8988T (cell line): ENCODE measurements at regions not wholly inside any gene's neighbourhood (a gene's known extent, or its start where the extent isn't known, plus 50 kb on each side); places are given as distances from the start of the nearest gene placed in this dataset.
A peak's percentile ranks its signal among the peaks of the same experiment; 100 is the strongest.

Experiments
- DNase-seq: peaks from one replicate; pipeline ENCODE4 v3.0.0; 2011

DNA sequence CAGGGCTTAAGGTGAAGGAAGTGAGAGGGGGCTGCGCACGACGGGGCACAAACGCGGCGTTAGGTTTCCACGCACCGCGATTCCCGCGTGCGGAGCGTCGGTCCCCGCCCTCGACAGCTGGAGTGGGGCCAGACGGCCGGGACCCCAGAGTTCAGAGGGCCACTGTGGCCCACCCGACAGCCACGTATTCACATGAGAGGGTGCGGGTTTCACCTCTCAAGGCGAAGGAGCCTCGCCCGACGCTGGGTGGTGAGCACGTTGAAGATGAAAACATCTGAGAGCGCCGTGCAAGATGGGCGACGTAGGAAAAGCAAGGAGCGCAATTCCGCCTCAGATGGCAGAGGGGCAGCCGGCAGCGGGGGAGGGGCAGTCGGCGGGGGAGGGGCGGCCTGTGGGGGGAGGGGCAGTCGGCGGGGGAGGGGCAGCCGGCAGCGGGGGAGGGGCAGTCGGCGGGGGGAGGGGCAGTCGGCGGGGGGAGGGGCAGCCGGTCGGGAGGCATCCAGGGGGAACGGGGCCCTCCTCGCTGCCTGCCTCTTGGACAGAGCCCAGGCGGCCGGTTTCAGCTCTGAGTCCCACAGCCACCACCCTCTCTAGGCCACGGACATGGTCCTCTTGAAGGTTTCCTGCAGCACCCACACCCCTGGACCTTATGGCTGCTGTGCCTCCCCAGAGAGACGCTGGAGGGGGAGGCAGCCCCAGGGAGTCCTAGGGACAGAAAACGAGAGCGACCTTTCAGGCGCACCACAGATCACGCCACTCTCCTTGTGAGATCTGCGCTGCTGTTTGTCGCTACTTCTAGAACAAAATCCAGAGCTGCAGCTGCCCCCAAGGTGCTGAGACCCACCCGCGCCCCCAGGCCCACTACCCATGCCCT lies 113.7 kb downstream of the DLL1 start:
- peak; percentile 54 for DNase-seq

DNA sequence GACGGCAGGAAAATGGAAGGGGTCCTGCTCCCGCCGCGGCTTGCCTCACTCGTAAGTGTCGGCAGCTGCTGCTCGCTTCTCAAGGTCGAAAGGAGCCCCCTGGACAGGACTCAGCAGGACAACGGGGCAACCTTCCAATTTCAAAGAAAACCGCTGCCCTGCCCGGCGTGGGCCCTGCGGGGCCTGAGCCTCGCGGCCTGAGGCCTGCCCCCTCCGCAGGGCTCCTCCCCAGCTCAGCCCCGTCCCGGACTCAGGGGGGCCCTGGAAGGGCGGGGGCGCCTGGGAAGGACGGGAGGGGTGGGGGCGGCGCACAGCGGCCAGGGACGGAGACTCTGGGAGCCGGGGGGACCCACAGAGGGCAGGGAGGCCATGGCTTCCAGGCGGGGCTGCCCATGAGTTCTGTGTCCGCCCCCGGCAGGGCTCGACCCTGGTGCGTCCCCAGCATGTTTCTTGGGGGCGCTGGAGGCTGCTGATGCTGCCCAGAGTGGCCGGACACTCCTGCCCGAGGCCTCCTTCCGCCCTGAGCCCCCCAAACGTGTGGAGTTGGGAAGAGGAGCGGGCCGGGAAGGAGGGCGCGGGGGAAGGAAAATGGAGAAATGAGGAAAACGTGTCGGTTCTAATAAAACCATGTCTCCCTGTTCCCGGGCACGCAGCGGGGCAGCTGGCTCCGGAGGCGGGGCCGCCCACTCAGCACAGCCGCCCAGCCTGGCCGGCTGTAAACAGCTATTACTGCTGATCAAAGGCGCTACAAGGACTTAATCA lies 114.6 kb downstream of the DLL1 start:
- DNase-seq, result peak; percentile 13

DNA sequence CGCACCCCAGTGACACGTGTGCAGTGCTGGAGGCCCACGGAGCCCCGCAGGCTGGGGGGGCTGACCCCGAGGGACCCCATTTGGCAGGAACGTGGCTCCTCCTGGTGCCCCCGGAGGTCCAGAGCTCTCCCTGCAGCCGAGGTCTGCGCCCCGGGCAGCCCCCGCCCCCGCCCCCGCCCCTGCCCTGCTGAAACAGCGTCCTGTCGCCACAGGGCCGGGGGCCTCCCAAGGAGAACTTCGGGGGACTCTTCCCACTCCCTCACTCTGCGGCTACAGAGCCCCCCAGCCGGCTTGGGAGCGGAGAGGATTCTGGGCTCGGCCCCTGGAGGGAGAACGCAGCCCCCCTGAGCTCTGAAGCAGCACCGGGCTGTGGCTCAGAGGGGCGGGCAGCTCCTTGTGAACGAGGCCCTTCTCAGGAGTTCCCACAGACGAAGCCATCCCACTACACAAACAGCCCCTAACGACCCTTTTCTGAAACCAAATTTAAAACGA lies 115.2 kb downstream of the DLL1 start:
- peak; percentile 6 for DNase-seq

DNA sequence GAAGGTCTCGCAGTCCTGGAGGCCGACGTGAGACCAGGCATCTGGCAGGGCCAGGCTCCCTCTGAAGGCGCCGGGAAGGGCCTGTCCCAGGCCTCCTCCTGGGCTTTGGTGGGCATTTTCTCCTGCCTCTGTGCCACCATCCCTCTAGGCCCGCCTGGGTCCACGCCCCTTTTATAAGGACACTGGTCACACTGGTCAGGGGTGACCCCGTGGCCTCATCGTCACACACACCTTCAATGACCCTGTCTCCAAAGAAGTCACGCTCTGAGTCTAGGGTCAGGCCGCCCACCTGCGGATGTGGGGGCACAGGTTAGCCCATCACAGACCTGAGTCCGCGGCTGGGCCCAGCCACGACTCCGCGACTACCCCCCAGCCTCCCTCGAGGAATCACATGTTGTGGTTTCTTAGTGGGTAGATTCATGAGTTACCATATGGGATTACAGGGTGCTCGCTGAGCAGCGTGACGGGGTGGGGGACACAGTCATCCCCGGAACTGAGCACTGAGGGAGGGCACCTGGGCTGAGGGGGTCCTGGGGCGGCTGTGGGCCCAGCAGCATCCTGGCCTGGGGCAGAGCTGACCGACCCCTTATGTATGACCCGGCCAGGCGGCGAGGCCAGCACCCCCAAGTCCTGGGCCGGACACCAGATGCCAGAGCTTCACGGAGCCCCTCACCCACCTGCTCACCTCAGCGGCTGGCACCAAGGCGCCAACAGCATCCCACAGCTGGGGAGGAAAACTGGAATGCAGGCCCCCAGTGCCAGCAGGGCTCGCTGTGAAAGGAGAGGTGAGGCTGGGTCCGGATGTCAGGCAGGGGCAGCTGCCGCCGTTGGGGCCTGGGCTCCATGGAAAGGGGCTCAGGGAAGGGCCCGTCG lies 115.9 kb downstream of the DLL1 start:
- DNase-seq, result peak; percentile 15

DNA sequence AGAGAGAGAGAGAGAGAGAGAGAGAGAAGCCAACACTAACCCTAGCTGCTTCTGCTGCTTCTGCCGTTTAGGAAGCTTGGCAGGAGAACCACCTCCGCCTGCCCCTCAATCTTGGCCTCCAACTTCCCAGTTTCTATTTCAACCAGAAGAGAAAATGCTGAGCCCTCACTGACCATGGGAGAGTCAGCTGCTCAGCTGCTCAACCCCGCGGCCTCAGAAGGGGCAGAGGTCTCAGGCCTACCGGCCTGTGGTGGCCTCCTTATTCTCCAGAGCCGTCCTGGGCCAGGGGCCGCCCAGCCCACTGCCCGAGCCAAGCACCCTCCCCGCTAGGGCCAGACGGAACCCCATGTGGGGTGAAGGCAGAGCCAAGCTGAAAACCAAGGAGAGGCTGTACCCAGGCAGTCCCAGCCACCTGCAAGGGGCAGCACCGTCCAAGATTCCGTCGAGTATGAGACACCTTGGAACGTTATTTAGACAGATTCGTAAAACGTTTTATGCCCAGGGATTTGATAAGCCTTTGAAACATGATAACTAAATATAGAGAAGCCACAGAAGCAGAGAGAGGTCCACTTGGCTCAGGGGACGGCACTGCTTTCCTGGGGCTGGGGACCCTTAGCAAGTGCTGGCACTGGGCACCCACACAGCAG lies 116.6 kb downstream of the DLL1 start:
- DNase-seq, result peak; percentile 6

DNA sequence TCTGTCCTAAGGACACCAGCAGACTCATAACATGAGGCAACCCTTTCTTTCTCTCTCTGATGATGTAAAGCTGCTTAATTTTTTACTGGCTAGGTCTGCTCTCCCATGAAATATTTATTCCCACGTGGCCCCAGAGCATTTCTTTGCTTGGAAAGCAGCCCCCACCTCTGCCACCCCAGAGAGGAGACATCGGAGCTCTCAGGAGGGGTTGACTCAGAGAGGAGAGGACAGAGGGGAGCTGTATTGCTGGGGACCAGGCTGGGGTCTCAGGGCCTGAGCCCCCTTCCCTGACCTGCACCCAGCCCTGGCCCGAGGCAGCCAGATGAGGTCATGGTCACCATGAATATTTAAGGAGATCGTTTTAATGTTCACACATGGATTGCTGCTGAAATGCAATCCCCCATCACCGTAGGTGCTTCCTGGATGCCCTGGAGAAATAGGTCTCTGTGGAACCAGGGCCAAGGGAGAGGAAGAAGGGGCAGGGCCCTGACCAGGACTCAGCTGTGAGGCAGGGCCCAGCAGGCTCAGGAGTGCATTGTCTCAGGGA lies 117.5 kb downstream of the DLL1 start:
- peak; percentile 6 for DNase-seq

DNA sequence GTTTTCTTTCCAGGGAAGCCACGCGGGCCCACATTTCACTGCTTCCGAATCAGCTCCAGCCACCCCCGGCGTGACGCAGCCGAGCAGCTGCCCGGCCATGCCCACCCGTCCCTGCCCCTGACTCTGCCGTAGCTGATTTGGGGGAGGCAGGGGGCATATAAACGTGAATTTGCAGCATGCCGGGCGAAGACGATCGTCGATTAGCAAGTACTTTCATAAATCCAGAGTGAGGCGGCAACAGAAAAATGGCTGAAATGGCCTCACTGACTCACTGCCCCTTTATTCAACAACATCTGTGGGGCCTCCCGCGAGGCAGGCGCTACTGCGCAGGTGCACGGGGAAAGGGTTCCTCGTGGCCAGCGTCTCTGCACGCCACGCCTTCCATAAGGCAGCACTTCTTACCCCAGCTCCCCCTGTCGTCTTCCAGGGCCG lies 118.0 kb downstream of the DLL1 start:
- peak; percentile 8 for DNase-seq

DNA sequence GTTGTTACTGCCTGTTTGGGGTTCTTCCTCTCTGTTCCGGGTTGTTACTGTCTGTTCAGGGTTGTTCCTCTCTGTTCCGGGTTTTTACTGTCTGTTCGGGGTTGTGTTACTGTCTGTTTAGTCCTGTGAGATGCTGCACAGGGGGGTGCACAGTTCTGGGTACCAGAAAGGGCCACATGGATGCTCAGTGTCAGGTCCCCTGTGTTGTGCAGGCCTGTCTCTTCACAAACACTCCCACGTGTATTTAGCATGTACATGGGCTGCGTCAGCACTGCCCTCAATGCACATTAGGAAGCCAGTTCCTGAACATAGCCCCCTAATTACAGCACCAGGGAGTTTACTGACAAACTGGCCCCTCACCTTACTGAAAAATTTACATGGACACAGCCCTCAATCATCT lies 118.5 kb downstream of the DLL1 start:
- DNase-seq, result no peak

DNA sequence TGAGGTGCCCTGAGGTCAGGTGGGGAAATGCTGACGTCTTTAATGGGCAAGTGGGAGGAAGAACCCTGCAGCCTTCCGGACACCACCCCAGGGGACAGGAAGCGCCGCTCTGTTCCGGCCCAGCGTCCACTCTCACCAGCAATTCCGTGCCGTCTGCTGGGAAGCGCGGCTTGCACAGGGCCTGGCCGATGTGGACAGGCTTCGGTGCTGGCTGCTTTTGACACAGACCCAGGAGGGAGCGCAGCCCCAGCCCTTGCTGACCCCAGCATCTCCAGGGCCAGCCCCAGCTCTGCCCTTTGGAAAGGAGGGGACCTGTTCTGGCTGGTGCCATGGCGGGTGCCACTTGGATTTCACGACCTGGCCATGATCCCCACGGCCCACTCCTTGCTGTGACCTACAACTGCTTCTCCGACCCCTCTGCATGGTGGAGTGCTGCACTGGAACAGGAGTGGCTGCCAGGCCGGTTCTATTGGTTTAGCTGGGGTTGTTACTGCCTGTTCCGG lies 123.2 kb downstream of the DLL1 start:
- DNase-seq, result no peak

DNA sequence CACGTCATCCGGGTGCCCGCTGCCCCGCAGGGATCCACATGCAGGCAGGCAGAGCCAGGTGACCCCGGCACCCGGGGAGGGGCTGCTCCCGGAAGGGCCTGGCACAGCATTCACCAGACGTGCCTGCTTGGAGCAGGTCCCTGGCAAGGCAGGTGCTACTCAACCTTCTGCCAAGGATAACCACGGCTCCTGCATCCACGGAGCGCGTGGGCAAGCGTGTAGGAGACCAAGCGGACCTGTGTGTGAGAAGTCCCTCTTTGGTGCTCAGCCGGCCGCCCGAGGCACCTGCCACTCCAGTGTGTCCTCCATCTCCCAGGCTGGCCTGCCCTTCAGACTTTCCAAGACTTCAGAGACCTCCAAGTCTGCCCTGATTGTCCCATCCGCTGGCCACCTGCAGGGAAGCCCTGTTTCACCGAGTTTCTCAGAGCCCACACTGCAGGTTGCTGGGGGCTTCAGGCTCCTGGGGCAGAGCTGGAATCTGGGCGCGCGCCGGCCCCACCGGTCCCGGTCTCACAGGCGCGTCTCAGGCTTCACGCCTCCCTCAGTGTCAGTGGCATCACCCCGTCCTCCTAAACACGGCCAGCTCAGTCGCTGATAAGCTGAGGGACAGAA lies 124.3 kb downstream of the DLL1 start:
- no peak for DNase-seq

DNA sequence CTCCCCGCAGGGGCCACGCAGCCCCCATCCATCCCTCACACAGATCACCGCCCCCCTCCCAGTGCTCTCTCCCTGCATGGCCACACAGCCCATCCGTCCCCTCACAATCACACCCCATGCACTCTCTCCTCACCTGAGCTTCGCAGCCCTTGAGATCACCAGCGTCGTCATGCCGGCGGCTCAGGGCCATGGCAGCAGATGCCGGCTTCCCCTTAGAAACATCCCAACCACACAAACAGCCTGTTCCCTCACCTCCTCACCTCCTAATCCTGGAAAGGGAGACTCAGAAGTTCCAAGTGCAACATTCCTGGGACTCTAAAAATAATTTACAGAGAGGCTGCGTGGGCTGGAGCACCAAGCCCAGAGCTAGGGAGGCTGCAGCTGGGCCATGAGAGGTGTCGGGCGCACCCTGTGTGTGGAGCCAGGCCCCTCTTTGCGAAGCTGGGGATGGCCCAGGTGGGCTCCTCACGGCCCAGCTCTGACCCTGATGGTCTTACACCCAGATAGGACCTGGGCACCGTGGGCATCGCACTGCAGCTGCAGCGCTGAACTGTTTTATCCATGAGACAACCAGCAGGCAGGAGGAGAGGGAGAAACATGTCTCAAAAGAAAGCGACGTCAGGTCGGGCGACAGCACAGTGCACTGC lies 125.3 kb downstream of the DLL1 start:
- DNase-seq, result peak; percentile 2

DNA sequence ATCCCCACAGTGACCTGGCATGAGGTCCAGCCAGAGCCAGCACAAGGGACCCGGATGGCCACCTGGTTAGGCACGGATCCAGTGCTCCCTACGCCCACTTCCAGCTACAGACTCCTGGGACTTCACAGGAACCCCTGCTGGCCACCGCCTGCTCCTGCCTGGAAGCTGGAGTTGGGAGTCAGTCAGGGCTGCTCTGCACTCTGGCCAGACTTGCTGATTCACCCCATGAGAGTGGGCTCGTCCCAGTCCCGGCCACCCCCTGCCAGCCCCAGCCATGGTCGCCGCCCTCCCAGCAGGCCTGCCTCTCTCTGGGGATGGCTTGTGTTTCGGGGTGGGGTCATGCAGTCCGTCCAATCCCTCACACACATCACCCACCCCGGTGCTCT lies 125.8 kb downstream of the DLL1 start:
- peak; percentile 21 for DNase-seq

DNA sequence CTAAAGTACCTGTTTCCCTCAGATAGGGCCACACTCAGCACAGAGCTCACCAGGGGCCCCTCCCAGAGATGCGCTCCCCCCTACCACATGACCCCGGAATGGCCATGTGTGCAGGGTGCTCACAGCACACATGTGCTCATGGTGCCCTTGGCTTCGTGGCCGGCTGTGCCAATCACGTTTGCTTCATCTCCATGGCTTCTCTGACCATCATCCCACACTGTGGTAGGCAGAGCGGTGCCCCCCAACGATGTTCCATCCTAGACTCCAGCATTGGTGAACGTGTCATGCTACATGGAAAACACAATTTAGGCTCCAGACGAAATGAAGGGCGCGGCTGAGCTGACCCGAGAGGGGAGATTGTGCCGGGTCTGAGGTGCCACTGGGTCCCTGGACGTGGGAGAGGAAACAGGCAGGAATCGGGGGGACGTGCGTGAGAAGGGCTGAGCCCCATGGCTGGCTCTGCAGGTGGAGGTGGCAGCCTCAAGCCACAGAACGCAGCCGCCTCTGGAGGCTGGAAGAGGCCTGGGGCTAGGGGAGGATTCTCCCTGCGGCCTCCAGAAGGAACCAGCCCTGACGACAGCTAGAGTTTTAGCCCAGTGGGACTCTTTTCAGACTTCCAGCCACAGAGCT lies 126.5 kb downstream of the DLL1 start:
- peak; percentile 3 for DNase-seq

DNA sequence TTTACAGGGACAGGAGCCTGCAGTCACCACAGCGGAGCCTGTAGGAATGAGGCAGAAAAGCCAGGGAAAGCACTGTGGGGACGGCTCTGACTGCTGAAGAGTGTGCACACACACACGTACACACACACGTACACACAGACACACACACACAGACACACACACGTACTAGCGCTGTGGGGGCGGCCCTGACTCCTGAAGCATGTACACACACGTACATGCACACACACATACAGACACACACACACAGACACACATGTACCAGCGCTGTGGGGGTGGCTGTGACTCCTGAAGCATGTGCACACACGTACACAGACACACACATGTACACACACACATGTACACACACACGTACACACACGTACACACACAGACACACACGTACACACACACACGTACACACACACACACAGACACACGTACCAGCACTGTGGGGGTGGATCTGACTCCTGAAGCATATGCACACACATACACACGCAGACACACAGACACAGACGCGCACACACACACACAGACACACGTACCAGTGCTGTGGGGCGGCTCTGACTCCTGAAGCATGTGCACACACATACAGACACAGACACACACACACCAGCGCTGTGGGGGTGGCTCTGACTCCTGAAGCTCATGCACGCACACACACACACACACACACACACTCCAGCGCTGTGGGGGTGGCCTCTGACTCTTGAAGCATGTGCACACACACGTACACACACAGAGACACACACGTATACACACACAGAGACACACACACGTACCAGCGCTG lies 127.3 kb downstream of the DLL1 start:
- DNase-seq, result peak; percentile 3

DNA sequence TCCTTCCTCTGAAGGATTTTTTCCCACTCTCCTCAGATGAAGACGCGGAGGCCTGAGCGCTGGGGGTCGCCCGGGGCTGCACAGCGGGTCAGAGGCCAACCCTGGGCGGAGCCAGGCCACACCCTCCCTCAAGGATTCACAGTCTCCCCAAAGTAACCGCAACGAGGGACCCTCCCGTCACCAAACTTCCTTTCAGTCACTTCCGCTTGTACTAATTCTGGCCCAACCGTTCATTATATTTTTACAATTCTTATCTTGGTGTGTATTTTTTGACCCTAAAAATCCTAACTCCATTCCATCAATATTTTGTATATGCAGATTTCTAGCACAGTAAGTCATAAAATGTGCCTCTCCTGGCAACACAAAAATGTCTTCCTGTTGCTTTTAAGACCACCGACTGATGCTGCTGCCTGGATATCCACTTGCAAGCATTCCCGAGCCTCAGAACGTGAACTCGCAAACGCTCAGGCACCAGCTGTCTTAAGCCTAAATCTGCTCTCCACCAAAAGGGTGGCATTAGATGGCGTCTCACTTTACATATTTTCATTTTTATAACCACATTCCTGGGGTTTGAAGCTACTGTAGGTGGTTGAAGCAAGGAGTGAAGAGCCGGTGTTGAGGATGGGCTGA lies 128.0 kb downstream of the DLL1 start:
- DNase-seq, result peak; percentile 11

DNA sequence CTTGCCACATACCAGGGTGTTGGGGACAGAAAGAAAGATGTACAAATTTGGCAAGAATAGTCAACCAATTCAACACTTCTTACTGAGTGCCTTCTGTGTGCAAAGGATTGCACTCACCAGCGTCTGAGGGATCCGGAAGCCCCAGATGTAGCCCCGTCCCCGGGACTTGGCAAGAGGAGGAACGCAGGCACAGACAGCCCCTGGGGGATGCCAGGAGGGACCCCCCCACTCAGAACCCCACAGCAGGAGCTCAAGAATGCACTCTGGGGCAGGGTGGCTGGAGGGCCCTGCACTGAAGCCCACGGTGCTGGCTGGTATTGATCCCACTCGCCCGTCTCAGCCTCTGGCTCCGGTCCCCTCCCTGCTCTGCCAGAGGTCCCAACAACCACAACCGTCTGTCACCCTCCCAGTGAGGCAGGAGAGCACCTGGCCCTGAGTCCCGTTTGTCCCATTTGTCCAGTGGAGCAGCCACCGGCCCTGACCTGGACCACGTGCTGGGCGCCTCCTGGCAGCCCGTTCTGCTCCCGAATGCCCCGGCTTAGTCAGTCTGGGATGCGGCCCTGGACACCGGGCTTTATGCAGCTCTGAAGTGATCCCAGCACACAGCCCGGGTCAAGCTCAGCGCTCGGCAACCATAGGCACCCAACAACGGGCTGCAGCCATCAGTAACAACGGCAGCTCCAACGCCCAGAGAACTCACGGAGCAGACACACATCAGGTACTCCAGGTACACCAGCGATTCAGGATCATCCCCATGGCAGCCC lies 128.7 kb downstream of the DLL1 start:
- peak; percentile 4 for DNase-seq

DNA sequence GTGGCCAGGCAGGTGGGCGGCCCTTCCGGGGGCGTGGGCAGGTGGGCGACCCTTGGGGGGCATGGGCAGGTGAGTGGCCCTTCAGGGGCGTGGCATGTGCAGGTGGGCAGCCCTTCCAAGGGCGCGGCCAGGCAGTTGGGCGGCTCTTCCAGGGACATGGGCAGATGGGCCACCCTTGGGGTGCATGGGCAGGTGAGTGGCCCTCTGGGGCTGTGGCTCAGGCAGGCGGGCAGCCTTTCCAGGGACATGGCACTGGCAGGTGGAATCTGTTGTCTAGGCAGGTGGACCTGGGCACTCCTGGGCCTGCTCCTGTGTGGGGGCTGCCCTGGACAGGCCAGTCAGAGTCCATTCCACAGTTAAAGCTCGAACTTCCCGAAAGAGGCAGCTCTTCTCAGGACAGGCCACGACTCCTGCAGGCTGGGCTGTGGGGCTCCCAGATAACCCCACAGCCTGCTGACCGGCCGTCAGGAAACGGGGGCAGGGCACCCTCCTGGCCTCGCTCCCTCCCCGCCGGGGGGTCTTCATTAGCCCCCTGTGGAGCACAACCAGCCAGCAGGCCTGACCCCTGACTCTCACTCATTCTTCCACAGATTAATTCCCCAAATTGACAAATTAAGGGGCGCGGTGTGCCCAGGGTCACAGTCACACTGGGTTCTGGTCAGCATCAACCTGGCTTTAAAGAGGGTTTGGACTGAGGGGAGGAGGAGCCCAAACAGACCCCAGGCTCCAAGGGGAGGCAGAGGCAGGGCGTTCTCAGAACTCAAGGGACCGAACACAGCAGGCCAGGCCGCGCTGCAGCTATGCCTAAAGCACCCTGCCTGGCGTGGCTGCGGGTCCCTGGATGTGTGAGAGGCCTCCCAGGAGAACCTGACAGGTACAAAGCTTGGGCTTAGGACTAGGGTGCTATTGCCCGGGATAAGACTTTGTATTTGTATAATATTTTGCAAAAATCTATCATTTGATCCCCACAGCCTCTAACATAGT lies 130.0 kb downstream of the DLL1 start:
- no peak for DNase-seq
